A549 (cell line): ENCODE measurements at regions not wholly inside any gene's neighbourhood (a gene's known extent, or its start where the extent isn't known, plus 50 kb on each side); places are given as distances from the start of the nearest gene placed in this dataset.

ENCODE experiments used
- ATAC-seq, 2 experiments: fragments of 200-7000 bp in 1 of 2; fragments of >200 bp in 1 of 2; cut with Nextera tagmentation in 1 of 2; cut with Tn5 transposase in 1 of 2; 3 replicates each; pipeline versions ENCODE4 v1.8.0 to v1.9.1; 2018 to 2020; ENCODE audit warnings: mild to moderate bottlenecking in 1 of 2, moderate library complexity in 1 of 2
- CTCF ChIA-PET: fragments of 300-600 bp; sonication (Branson Sonifier 250); formaldehyde crosslinking; extraction: SDS; loops from one replicate; lab custom pipeline; 2021; ENCODE audit warnings: antibody characterized with exemption, inconsistent platforms; lab: Yijun Ruan, JAX
- POLR2A ChIA-PET: fragments of 350-600 bp; formaldehyde crosslinking; extraction: SDS; loops from one replicate; lab custom pipeline; 2021; ENCODE audit warnings: antibody characterized with exemption, inconsistent platforms; lab: Yijun Ruan, JAX
- DNase-seq, 2 experiments: peaks; one replicate each; pipeline versions ENCODE4 v3.0.0 to v3.0.0-alpha.2; 2011 to 2016; ENCODE audit warnings: low read depth in 1 of 2, low spot score in 1 of 2
- FAIRE-seq: peaks from 2 replicates; lab custom pipeline; 2011; peaks lifted over from hg19 to GRCh38; lab: Jason Lieb, UNC
- H3K27ac ChIP-seq, 2 experiments: fragments of >200 bp; sonication (Bioruptor Twin); formaldehyde crosslinking; 3 replicates each; pipeline ENCODE4 v1.5.1; 2016 to 2017
- H3K4me1 ChIP-seq: fragments of >200 bp; sonication (Bioruptor Twin); formaldehyde crosslinking; 3 replicates; pipeline ENCODE4 v1.6.1; 2016
- H3K4me2 ChIP-seq: fragments of >200 bp; sonication (Bioruptor Twin); formaldehyde crosslinking; 3 replicates; pipeline ENCODE4 v1.6.1; 2016
- H3K4me3 ChIP-seq: fragments of >200 bp; sonication (Bioruptor Twin); formaldehyde crosslinking; 3 replicates; pipeline ENCODE4 v1.5.1; 2016
- H3K9me3 ChIP-seq: fragments of >200 bp; sonication (Bioruptor Twin); formaldehyde crosslinking; 3 replicates; pipeline ENCODE4 v1.6.1; 2016
- ATOH8 ChIP-seq: fragments of 250-450 bp; sonication (Bioruptor Pico); IDR thresholded peaks from 2 replicates; pipeline ENCODE4 v1.5.0; 2020; ENCODE audit warnings: low read depth, mild to moderate bottlenecking, moderate library complexity
- CBX2 ChIP-seq: fragments of 200-600 bp; sonication (generic); IDR thresholded peaks from 2 replicates; pipeline ENCODE4 v1.6.1; 2016; ENCODE audit warnings: low read depth, mild to moderate bottlenecking, borderline replicate concordance
- CHD4 ChIP-seq: fragments of 200-600 bp; sonication (generic); IDR thresholded peaks from 2 replicates; pipeline ENCODE4 v1.6.1; 2016; ENCODE audit warnings: antibody characterized with exemption, mild to moderate bottlenecking, borderline replicate concordance
- CTCF ChIP-seq: fragments of >200 bp; sonication (Bioruptor Twin); formaldehyde crosslinking; IDR thresholded peaks from 3 replicates; pipeline ENCODE4 v1.5.1; 2016
- EP300 ChIP-seq, 2 experiments: fragments of >200 bp; sonication (Bioruptor Twin); formaldehyde crosslinking; IDR thresholded peaks; 2 replicates in 1 of 2; 3 replicates in 1 of 2; pipeline ENCODE4 v1.6.1; 2016 to 2017
- FOXS1 ChIP-seq: fragments of 250-450 bp; sonication (Bioruptor Pico); IDR thresholded peaks from 2 replicates; pipeline ENCODE4 v1.5.0; 2020; ENCODE audit warnings: mild to moderate bottlenecking, moderate library complexity
- GATA3 ChIP-seq: IDR thresholded peaks from 2 replicates; pipeline ENCODE4 v1.6.1; 2012; ENCODE audit warnings: borderline replicate concordance
- HEYL ChIP-seq: fragments of 250-450 bp; sonication (Bioruptor Pico); IDR thresholded peaks from 2 replicates; pipeline ENCODE4 v1.8.0; 2021; ENCODE audit warnings: mild to moderate bottlenecking, moderate library complexity
- HOXA7 ChIP-seq: fragments of 250-450 bp; sonication (Bioruptor Pico); IDR thresholded peaks from 2 replicates; pipeline ENCODE4 v1.5.0; 2020; ENCODE audit warnings: mild to moderate bottlenecking, moderate library complexity
- HOXB13 ChIP-seq: fragments of 250-450 bp; sonication (Bioruptor Pico); IDR thresholded peaks from 2 replicates; pipeline ENCODE4 v1.5.0; 2020; ENCODE audit warnings: low read depth, mild to moderate bottlenecking, moderate library complexity
- HOXB5 ChIP-seq: fragments of 250-450 bp; sonication (Bioruptor Pico); IDR thresholded peaks from 2 replicates; pipeline ENCODE4 v1.5.0; 2020; ENCODE audit warnings: mild to moderate bottlenecking, moderate library complexity
- JUN ChIP-seq, 2 experiments: fragments of >200 bp; sonication (Bioruptor Twin); formaldehyde crosslinking; IDR thresholded peaks; 2 replicates in 1 of 2; 3 replicates in 1 of 2; pipeline ENCODE4 v1.6.1; 2016 to 2017
- KDM1A ChIP-seq: fragments of 200-600 bp; sonication (generic); IDR thresholded peaks from 2 replicates; pipeline ENCODE4 v1.6.1; 2016; ENCODE audit warnings: low read depth, mild to moderate bottlenecking
- KDM5A ChIP-seq: fragments of 200-600 bp; sonication (generic); IDR thresholded peaks from 2 replicates; pipeline ENCODE4 v1.6.1; 2016; ENCODE audit warnings: antibody characterized with exemption, mild to moderate bottlenecking
- MAFK ChIP-seq: fragments of 450-650 bp; IDR thresholded peaks from 2 replicates; pipeline ENCODE4 v1.6.1; 2014; ENCODE audit not compliant: partially characterized antibody
- NFE2L2 ChIP-seq: fragments of 150-350 bp; conservative IDR thresholded peaks from 2 replicates; pipeline ENCODE4 v1.6.1; 2014; ENCODE audit warnings: low read length
- NPAS2 ChIP-seq: fragments of 250-450 bp; sonication (Bioruptor Pico); IDR thresholded peaks from 2 replicates; pipeline ENCODE4 v1.8.0; 2022; ENCODE audit warnings: mild to moderate bottlenecking, moderate library complexity, borderline replicate concordance
- POLR2A ChIP-seq: IDR thresholded peaks from 2 replicates; pipeline ENCODE4 v1.6.1; 2012; ENCODE audit warnings: mild to moderate bottlenecking, low read length
- POLR2AphosphoS2 ChIP-seq: conservative IDR thresholded peaks from 2 replicates; pipeline ENCODE4 v1.6.1; 2012; ENCODE audit warnings: low read length, improper control_type of control experiment, inconsistent platforms
- RAD21 ChIP-seq, 2 experiments: fragments of >200 bp in 1 of 2; sonication (Bioruptor Twin) in 1 of 2; formaldehyde crosslinking in 1 of 2; IDR thresholded peaks in 1 of 2; conservative IDR thresholded peaks in 1 of 2; 2 replicates in 1 of 2; 3 replicates in 1 of 2; pipeline ENCODE4 v1.6.1; 2012 to 2018; ENCODE audit warnings: inconsistent platforms in 1 of 2
- RFX5 ChIP-seq: fragments of 450-650 bp; IDR thresholded peaks from 2 replicates; pipeline ENCODE4 v1.7.1; 2014; ENCODE audit warnings: antibody characterized with exemption, mild to moderate bottlenecking, moderate library complexity
- ZC3H11A ChIP-seq: fragments of 450-650 bp; IDR thresholded peaks from 2 replicates; pipeline ENCODE4 v1.6.1; 2014; ENCODE audit warnings: antibody characterized with exemption, mild to moderate bottlenecking
- ZFP36 ChIP-seq: fragments of 450-650 bp; IDR thresholded peaks from 2 replicates; pipeline ENCODE4 v1.6.1; 2014; ENCODE audit warnings: borderline replicate concordance; ENCODE audit not compliant: partially characterized antibody
- ZNF302 ChIP-seq: fragments of 250-450 bp; sonication (Bioruptor Pico); IDR thresholded peaks from 2 replicates; pipeline ENCODE4 v1.9.0; 2021; ENCODE audit warnings: inconsistent platforms, mild to moderate bottlenecking, moderate library complexity
- WGBS: methylation state at CpG from one replicate; pipeline ENCODE4 v1.1.6; 2017; ENCODE audit errors: missing lambda C conversion rate; 5-methylcytosine and 5-hydroxymethylcytosine counted together
- TF ChIP-seq, protein P1 (sequence below): fragments of >200 bp; sonication (Bioruptor Twin); formaldehyde crosslinking; IDR thresholded peaks from 3 replicates; pipeline ENCODE4 v1.6.1; 2016

DNA sequence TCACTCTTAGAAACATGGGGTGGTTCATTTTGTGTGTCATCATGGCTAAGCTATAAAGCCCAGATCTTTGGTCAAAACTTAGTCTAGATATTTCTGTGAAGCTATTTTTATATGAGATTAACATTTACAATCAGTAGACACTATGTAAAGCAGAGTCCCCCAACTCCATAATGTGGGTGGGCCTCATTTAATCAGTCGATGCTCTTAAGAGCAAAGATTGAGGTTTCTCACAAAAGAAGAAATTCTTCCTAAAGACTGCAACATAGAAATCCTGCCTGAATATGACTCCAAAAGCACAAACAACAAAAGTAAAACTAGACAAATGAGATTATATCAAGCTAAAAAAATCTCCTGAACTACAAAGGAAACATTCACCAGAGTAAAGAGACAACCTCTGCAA, 642.2 kb downstream of the DIAPH3 start:
- CTCF ChIA-PET = interaction anchor here (0.6 kb wide), 1 partner anchor 718 kb away, joined by 3 read pairs; no protein-coding TSS in a partner anchor
- TF ChIP-seq ZNF302 (CRISPR knock-in tag) (no peak), NPAS2 (CRISPR knock-in tag) (no peak), POLR2AphosphoS2 (no peak), CHD4 (no peak), HOXA7 (CRISPR knock-in tag) (no peak)
- no peak overlapping the region for H3K27ac ChIP-seq
- DNase-seq (no peak), FAIRE-seq (no peak), ATAC-seq (no peak)
- POLR2A ChIA-PET = no interaction called here
- 10% methylated on average over 1 of the region's 1 CpG for WGBS
- H3K4me1 ChIP-seq = no peaks in the 10 kb centered on the region
- no peak overlapping the region for H3K4me2 ChIP-seq
- no peak overlapping the region for H3K4me3 ChIP-seq
- no peaks in the 10 kb centered on the region for H3K9me3 ChIP-seq

DNA sequence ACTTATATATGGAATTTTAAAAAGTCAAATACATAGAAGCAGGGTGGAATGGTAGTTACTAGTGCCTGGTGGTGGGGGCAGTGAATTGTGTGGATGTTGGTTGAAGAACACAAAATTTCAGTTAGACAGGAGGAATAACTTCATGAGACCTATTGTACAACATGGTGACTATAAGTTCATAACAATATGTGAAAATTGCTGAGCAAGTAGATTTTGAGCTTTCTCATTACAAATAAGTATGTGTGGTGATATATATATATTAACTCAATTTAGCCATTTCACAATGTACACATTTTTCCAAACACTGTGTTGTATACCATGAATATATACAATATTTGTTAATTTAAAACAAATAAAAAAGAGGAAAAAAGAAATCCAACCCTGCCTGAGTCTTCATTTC, 641.1 kb downstream of the DIAPH3 start:
- no peaks in the 10 kb centered on the region for H3K9me3 ChIP-seq
- H3K4me3 ChIP-seq = no peak overlapping the region
- FAIRE-seq (no peak), DNase-seq (no peak), ATAC-seq (no peak)
- no peak overlapping the region for H3K4me2 ChIP-seq
- CTCF ChIA-PET = no interaction called here
- no peaks in the 10 kb centered on the region for H3K4me1 ChIP-seq
- TF ChIP-seq CBX2 (no peak), RAD21 (conservative IDR thresholded peaks at IDR 0.05 in 1 of 2, IDR thresholded peaks at IDR 0.05 in 1 of 2) (no peak), HOXB5 (no peak), MAFK (peak; percentile 74), ZFP36 (no peak), KDM1A (no peak)
- POLR2A ChIA-PET = no interaction called here
- no peak overlapping the region for H3K27ac ChIP-seq

DNA sequence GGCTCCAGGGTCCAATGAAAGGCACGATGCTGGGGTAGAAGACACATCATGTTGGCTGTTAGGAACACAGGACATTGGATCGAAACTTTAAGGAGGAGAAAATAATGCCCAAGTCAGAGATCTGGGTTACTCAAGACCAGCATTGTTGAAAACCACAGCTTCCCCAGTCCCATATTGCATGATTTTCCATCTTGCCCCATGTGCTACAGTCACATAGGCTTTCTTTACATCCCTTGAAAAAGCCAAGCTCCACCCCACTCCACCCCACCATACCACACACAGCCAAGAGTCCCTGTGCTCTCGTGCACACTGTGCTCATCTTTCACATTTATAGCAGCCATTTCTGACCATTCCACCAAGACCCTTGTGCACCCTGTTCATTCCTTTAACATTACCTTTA, 636.2 kb downstream of the DIAPH3 start:
- FAIRE-seq (no peak), ATAC-seq (no peak), DNase-seq (no peak)
- TF ChIP-seq ZNF302 (CRISPR knock-in tag) = no peak
- TF ChIP-seq, protein P1, sequence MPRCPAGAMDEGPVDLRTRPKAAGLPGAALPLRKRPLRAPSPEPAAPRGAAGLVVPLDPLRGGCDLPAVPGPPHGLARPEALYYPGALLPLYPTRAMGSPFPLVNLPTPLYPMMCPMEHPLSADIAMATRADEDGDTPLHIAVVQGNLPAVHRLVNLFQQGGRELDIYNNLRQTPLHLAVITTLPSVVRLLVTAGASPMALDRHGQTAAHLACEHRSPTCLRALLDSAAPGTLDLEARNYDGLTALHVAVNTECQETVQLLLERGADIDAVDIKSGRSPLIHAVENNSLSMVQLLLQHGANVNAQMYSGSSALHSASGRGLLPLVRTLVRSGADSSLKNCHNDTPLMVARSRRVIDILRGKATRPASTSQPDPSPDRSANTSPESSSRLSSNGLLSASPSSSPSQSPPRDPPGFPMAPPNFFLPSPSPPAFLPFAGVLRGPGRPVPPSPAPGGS = no peak
- no peak for TF ChIP-seq ATOH8 (CRISPR knock-in tag)
- TF ChIP-seq POLR2A = no peak
- no peaks in the 10 kb centered on the region for H3K9me3 ChIP-seq
- no peak overlapping the region for H3K27ac ChIP-seq
- ChIA-PET CTCF (no interaction called here), POLR2A (no interaction called here)
- H3K4me3 ChIP-seq = no peak overlapping the region
- H3K4me1 ChIP-seq = no peaks in the 10 kb centered on the region
- WGBS = 20% methylated on average over 3 of the region's 3 CpGs
- no peak overlapping the region for H3K4me2 ChIP-seq

- 21% methylated on average over 9 of the region's 9 CpGs for WGBS
- POLR2A ChIA-PET = no interaction called here
- TF ChIP-seq NFE2L2 = no peak
- TF ChIP-seq FOXS1 (CRISPR knock-in tag) = no peak
- TF ChIP-seq ATOH8 (CRISPR knock-in tag) = no peak
- no peak for TF ChIP-seq RFX5
- no peak for TF ChIP-seq ZFP36
- no peak for TF ChIP-seq POLR2A
- TF ChIP-seq JUN (IDR thresholded peaks at IDR 0.05) = no peak
- no peak for TF ChIP-seq ZC3H11A
- no peak for TF ChIP-seq KDM5A
- TF ChIP-seq HOXB13 (CRISPR knock-in tag) = no peak
- TF ChIP-seq EP300 (IDR thresholded peaks at IDR 0.05) = no peak
- no peak for TF ChIP-seq NPAS2 (CRISPR knock-in tag)
- TF ChIP-seq GATA3 = no peak
- TF ChIP-seq MAFK = no peak
- no peak for TF ChIP-seq CHD4
- TF ChIP-seq HEYL (CRISPR knock-in tag) = no peak
- TF ChIP-seq HOXB5 = no peak
- TF ChIP-seq CTCF = no peak
- peaks cover 3% of the 10 kb centered on the region; the same call in 1 of the 3 replicates for H3K4me1 ChIP-seq
- CTCF ChIA-PET = no interaction called here
- no peaks in the 10 kb centered on the region for H3K9me3 ChIP-seq
- H3K4me3 ChIP-seq = no peak overlapping the region
- H3K27ac ChIP-seq = no peak overlapping the region
- no peak overlapping the region for H3K4me2 ChIP-seq
- no peak for ATAC-seq
- peak in 1 of 2 experiments; percentile 11 for DNase-seq
- FAIRE-seq = no peak
Measured at GRCh38 chr13:59531571-59532091, 632.1 kb downstream of the DIAPH3 start.
